ENCODE measurements at regions not wholly inside any gene's neighbourhood (a gene's known extent, or its start where the extent isn't known, plus 50 kb on each side); places are given as distances from the start of the nearest gene placed in this dataset.
"Not testable (repeated sequence)": the region's sequence is repeated elsewhere in the genome, so short reads cannot be mapped to it uniquely, and the experiment has no call there.

- TF ChIP-seq ZBTB33 (IDR thresholded peaks at IDR 0.05; ENCODE audit: borderline replicate concordance, low read depth) (peak; percentile 54; the same call in 1 of the 2 replicates), CHD2 (IDR thresholded peaks at IDR 0.05; ENCODE audit: low read length, partially characterized antibody) (peak; percentile 63), NRF1 (IDR thresholded peaks at IDR 0.05; ENCODE audit: low read depth, low read length) (peak; percentile 46)
- H3K36me3 ChIP-seq (replicated peaks in 1 of 2; ENCODE audit: control insufficient read depth in 1 of 2, insufficient read depth in 2 of 2, low read length in 1 of 2); H4K20me1 ChIP-seq (ENCODE audit: insufficient read depth); H3K79me2 ChIP-seq (ENCODE audit: insufficient read depth); DNase-seq; H3K9me2 ChIP-seq; H3K27me3 ChIP-seq (ENCODE audit: insufficient read depth); H3K9me3 ChIP-seq; CTCF ChIA-PET; H3K4me1 ChIP-seq (ENCODE audit: control insufficient read depth in 1 of 2, insufficient read depth in 2 of 2, low read depth in 1 of 2, low read length in 1 of 2); POLR2A ChIA-PET; H3F3A ChIP-seq (replicated peaks; ENCODE audit: insufficient read depth): not testable (repeated sequence)
- H2AFZ ChIP-seq (ENCODE audit: low read depth) = peak overlapping the region; percentile 85; the same call in 1 of the 2 replicates
- H3K27ac ChIP-seq (ENCODE audit: low read depth in 2 of 2, low read length in 1 of 2) = peak overlapping the region; percentile 64 to 66
- H3K9ac ChIP-seq = peak overlapping the region; percentile 64
- WGBS (ENCODE audit: low lambda C conversion rate) = 2% methylated on average over 16 of the region's 48 CpGs
- H3K4me3 ChIP-seq (ENCODE audit: low read depth in 2 of 2, low read length in 1 of 2) = peak overlapping the region; percentile 45 to 66
- H3K4me2 ChIP-seq = peak overlapping the region; percentile 77
Observed at GRCh38 chr1:143903899-143904621, 67.7 kb downstream of the FAM72C start.

GRCh38 chr1:143896377-143896776 is 75.4 kb downstream of the FAM72C start:
- H3K27me3 ChIP-seq (ENCODE audit: insufficient read depth); POLR2A ChIA-PET; H3K79me2 ChIP-seq (ENCODE audit: insufficient read depth); H3K4me2 ChIP-seq; H3K9me3 ChIP-seq; H3K9me2 ChIP-seq; H3K36me3 ChIP-seq (replicated peaks in 1 of 2; ENCODE audit: control insufficient read depth in 1 of 2, insufficient read depth in 2 of 2, low read length in 1 of 2); H3K9ac ChIP-seq; H3K27ac ChIP-seq (ENCODE audit: low read depth in 2 of 2, low read length in 1 of 2); H4K20me1 ChIP-seq (ENCODE audit: insufficient read depth); H3F3A ChIP-seq (replicated peaks; ENCODE audit: insufficient read depth); CTCF ChIA-PET; DNase-seq; H3K4me1 ChIP-seq (ENCODE audit: control insufficient read depth in 1 of 2, insufficient read depth in 2 of 2, low read depth in 1 of 2, low read length in 1 of 2); H2AFZ ChIP-seq (ENCODE audit: low read depth); H3K4me3 ChIP-seq (ENCODE audit: low read depth in 2 of 2, low read length in 1 of 2): not testable (repeated sequence)
- WGBS (ENCODE audit: low lambda C conversion rate) = 100% methylated on average over 1 of the region's 1 CpG

GRCh38 chr1:143884932-143885574 is 86.7 kb downstream of the FAM72C start:
- CTCF ChIA-PET; H4K20me1 ChIP-seq (ENCODE audit: insufficient read depth); H3K4me1 ChIP-seq (ENCODE audit: control insufficient read depth in 1 of 2, insufficient read depth in 2 of 2, low read depth in 1 of 2, low read length in 1 of 2); H3K79me2 ChIP-seq (ENCODE audit: insufficient read depth); H3K27me3 ChIP-seq (ENCODE audit: insufficient read depth); H3K27ac ChIP-seq (ENCODE audit: low read depth in 2 of 2, low read length in 1 of 2); H3K9ac ChIP-seq; H3K9me2 ChIP-seq; H2AFZ ChIP-seq (ENCODE audit: low read depth); H3F3A ChIP-seq (replicated peaks; ENCODE audit: insufficient read depth); DNase-seq; H3K4me2 ChIP-seq; POLR2A ChIA-PET; H3K9me3 ChIP-seq; H3K36me3 ChIP-seq (replicated peaks in 1 of 2; ENCODE audit: control insufficient read depth in 1 of 2, insufficient read depth in 2 of 2, low read length in 1 of 2): not testable (repeated sequence)
- H3K4me3 ChIP-seq (ENCODE audit: low read depth in 2 of 2, low read length in 1 of 2) = peak overlapping the region in 1 of 2 experiments; percentile 28; a peak in 2 of 4 replicates
- TF ChIP-seq CTCF (IDR thresholded peaks at IDR 0.05) = peak; percentile 42
- no CpG with 5 or more reads among the region's 53 CpGs for WGBS (ENCODE audit: low lambda C conversion rate)

- POLR2A ChIA-PET; DNase-seq; H3K27me3 ChIP-seq (ENCODE audit: insufficient read depth); H3K79me2 ChIP-seq (ENCODE audit: insufficient read depth); H3K36me3 ChIP-seq (replicated peaks in 1 of 2; ENCODE audit: control insufficient read depth in 1 of 2, insufficient read depth in 2 of 2, low read length in 1 of 2); CTCF ChIA-PET; H3K4me1 ChIP-seq (ENCODE audit: control insufficient read depth in 1 of 2, insufficient read depth in 2 of 2, low read depth in 1 of 2, low read length in 1 of 2); H3K9me2 ChIP-seq; H3K9ac ChIP-seq; H3K4me2 ChIP-seq; H3F3A ChIP-seq (replicated peaks; ENCODE audit: insufficient read depth); H3K27ac ChIP-seq (ENCODE audit: low read depth in 2 of 2, low read length in 1 of 2); H4K20me1 ChIP-seq (ENCODE audit: insufficient read depth); H2AFZ ChIP-seq (ENCODE audit: low read depth); H3K9me3 ChIP-seq: not testable (repeated sequence)
- WGBS (ENCODE audit: low lambda C conversion rate) = no CpG with 5 or more reads among the region's 38 CpGs
- peak overlapping the region in 1 of 2 experiments; percentile 28; a peak in 3 of 4 replicates for H3K4me3 ChIP-seq (ENCODE audit: low read depth in 2 of 2, low read length in 1 of 2)
Observed at GRCh38 chr1:143884532-143884931, 87.3 kb downstream of the FAM72C start.
